GM13976 (cell line): ENCODE measurements at regions not wholly inside any gene's neighbourhood (a gene's known extent, or its start where the extent isn't known, plus 50 kb on each side); places are given as distances from the start of the nearest gene placed in this dataset.

Experiments
- DNase-seq: peaks from one replicate; pipeline ENCODE4 v3.0.0; 2012; ENCODE audit warnings: low spot score
- CTCF ChIP-seq: IDR thresholded peaks from 2 replicates; pipeline ENCODE4 v1.5.1; 2012; ENCODE audit warnings: borderline replicate concordance, mild to moderate bottlenecking; ENCODE audit not compliant: insufficient read depth; ENCODE audit errors: extremely low read depth, missing control alignments, control extremely low read depth
- in situ Hi-C: fragments of 300-500 bp; cut with MboI; formaldehyde crosslinking; loops from one replicate; pipeline ENCODE4 v1.12.0; 2022; ENCODE audit warnings: low sequenced_read_pairs, mixed read lengths, inconsistent platforms; ENCODE audit not compliant: unreplicated experiment

DNA sequence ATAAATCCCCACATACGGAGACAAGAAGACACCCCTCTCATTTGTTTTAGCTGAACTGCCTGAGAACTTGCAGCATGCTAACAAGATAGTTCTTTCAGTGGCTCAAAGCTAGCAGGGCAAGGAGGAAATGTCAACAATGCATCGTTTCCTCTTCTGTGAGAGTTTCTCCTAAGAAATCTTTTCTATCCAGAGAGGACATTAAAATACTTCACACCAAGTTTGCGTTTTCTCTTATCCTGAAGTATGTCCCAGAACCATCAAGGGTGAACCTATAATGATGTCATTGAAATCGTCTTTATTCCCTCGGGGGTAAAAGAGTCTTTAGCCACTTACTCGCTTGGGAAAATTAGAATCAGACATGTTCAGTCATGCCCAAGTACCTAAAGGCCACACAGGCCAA is 541.7 kb upstream of the MDFIC2 start:
- DNase-seq, result no peak
- TF ChIP-seq CTCF, result no peak
- in situ Hi-C loops, result no loop called here

DNA sequence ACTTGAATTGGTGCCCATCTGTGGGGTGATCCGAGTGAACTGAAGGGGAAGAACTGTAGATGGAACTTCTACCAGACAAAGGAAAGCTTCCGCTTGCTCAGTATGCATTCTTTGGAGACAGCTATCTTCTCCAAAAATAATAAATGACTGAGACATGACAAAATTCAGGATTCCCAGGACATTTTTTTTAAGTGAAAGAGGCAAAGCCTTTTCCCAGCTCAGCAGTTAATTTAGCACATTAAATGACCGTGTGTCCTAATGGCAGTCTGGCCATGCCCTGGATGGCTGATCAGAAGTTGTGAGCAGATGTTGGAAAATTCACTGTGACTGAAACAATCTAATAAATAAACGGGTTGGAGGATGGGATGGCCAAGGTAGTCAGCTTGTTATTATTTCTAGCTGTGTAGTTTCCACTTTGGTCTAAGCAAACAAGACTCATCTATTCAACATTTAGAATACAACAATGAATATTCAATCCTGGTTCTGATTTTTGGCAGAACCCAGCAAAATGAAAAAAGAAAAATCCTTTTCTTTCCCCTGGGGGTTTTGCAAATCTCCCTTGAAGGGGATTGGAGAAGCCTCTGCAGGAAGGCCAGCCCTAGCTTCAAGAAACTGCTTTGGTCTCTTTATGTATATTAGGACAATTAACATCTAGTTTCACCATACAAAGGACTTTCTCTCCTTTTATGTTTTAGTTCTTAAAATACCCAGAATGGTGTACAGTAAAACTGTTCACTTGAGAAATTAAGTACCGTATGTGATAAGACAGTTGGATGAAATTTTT is 540.9 kb upstream of the MDFIC2 start:
- TF ChIP-seq CTCF, result no peak
- no peak for DNase-seq
- in situ Hi-C loops, result no loop called here

GRCh38 chr3:70849911-70850699 is 537.7 kb upstream of the MDFIC2 start:
- TF ChIP-seq CTCF, result no peak
- in situ Hi-C loops, result no loop called here
- no peak for DNase-seq

GRCh38 chr3:70840106-70840870 is 527.9 kb upstream of the MDFIC2 start:
- TF ChIP-seq CTCF, result no peak

DNA sequence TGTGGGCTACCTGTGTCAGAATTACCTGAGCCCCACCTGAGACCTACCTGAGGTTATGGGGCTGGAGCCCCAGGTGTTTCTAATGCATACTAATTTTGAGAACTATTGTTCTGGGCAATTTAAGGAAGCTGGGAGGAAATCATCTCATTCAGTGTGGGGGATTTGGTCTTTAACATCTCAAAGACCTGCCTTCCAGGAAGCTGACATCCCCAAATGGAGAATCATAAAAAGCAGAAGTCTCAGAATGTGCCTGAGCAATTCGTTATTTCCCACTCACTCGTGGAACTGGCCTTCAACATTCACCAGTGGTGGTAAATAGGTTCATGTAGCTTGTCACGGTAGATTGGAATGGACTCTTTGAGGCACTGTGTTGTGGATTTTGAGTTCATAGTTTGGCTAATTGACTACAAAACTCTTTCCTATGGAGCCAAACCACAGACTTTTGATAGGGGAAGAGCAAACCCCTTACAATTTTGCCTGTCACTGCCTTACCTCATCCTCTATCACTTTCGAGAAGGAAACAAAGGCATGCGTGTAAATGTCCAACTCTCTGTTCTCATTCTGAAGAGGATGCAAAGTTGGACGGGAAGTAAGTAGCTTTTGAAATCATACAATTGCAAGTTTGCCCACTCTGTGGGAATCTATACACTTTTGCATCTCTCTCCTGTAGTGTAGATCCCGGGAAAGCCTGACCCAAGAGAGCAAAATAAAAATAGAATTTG is 521.0 kb upstream of the MDFIC2 start:
- in situ Hi-C loops, result no loop called here
- no peak for TF ChIP-seq CTCF
- DNase-seq, result no peak

More at GRCh38 chr3:70840106-70840870, 527.9 kb upstream of the MDFIC2 start:
- in situ Hi-C loops, result no loop called here
- no peak for DNase-seq

DNA sequence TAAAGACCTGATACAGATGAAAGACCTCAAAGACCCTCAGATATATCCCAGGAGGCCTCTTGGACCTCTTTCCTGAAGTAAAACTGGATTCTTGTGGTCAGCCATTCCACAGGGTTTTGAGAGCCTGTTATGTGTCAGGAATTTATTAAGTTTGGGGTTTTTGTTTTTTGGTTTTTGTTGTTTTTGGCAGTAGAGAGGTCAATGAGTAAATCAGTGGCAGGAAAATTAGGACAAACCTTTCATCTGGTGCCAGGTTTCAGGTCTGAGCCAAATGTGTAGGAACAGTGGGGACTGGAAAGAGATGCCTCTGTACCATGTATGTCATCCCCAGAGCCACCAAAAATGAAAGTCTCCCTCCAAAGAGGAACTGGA is 520.4 kb upstream of the MDFIC2 start:
- DNase-seq, result no peak
- no peak for TF ChIP-seq CTCF
- in situ Hi-C loops, result no loop called here
